Osteoblast (primary cell): ENCODE measurements at regions not wholly inside any gene's neighbourhood (a gene's known extent, or its start where the extent isn't known, plus 50 kb on each side); places are given as distances from the start of the nearest gene placed in this dataset.

Experiments used
- DNase-seq: peaks from one replicate; pipeline ENCODE4 v3.0.0; 2011; ENCODE audit warnings: low spot score, mixed read lengths; ENCODE audit not compliant: insufficient read length; ENCODE audit errors: missing footprints
- H2AFZ ChIP-seq: 2 replicates; pipeline ENCODE4 v1.6.0; 2011; ENCODE audit warnings: mild to moderate bottlenecking, low read length
- H3K27ac ChIP-seq: 2 replicates; pipeline ENCODE4 v1.5.1; 2011; ENCODE audit warnings: mild to moderate bottlenecking, low read depth, low read length, moderate library complexity
- H3K27me3 ChIP-seq: 2 replicates; pipeline ENCODE4 v1.6.0; 2012; ENCODE audit warnings: mild to moderate bottlenecking, control low read depth, inconsistent platforms, low read length, moderate library complexity; ENCODE audit not compliant: insufficient read depth
- H3K36me3 ChIP-seq: 2 replicates; pipeline ENCODE4 v1.5.1; 2011; ENCODE audit warnings: mild to moderate bottlenecking, low read length, control low read depth, moderate library complexity; ENCODE audit not compliant: insufficient read depth
- H3K4me1 ChIP-seq: 2 replicates; pipeline ENCODE4 v1.5.1; 2011; ENCODE audit warnings: mild to moderate bottlenecking, low read length, control low read depth, moderate library complexity; ENCODE audit not compliant: insufficient read depth
- H3K4me2 ChIP-seq: 2 replicates; pipeline ENCODE4 v1.6.0; 2011; ENCODE audit warnings: mild to moderate bottlenecking, low read length; ENCODE audit not compliant: insufficient read depth
- H3K4me3 ChIP-seq: fragments of 200-600 bp; sonication (generic); 3 replicates; pipeline ENCODE4 v1.5.1; 2012; ENCODE audit warnings: mild to moderate bottlenecking, low read length, inconsistent platforms; ENCODE audit not compliant: insufficient read depth
- H3K79me2 ChIP-seq: 2 replicates; pipeline ENCODE4 v1.6.0; 2012; ENCODE audit warnings: mild to moderate bottlenecking, low read length, control low read depth, inconsistent platforms; ENCODE audit not compliant: insufficient read depth
- H3K9me3 ChIP-seq: 2 replicates; pipeline ENCODE4 v1.5.1; 2011; ENCODE audit warnings: low read depth, low read length, control low read depth
- H4K20me1 ChIP-seq: 2 replicates; pipeline ENCODE4 v1.6.0; 2012; ENCODE audit warnings: mild to moderate bottlenecking, low read length, control low read depth; ENCODE audit not compliant: insufficient read depth
- TF ChIP-seq, protein P1 (sequence below): IDR thresholded peaks from 2 replicates; pipeline ENCODE4 v1.5.1; 2011; ENCODE audit warnings: mild to moderate bottlenecking, low read depth, low read length, moderate library complexity; ENCODE audit errors: extremely low read depth

DNA sequence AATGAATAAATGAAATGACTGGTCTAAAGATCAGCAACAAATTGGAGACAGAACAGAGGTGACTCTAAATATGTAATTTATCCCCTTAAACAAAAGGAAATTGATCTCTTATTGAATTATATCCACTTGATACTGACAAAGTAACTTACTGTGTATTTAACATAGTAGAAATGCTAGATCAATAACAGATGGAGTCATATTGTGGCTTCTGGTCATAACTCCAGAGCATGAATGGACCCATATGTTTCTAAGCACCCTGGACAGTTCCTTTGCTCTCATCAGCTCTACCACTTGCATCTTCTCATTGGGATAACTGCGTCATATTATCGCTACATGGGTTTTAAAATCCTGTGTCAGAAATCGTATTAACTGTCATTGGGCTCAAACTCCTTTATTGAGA, 222.3 kb downstream of the ETS1 start:
- Histone ChIP-seq H3K4me2 (no peak overlapping the region), H3K27me3 (no peaks in the 10 kb centered on the region), H3K4me1 (peaks cover 18% of the 10 kb centered on the region), H3K27ac (no peak overlapping the region), H3K9me3 (no peaks in the 10 kb centered on the region), H2AFZ (no peak overlapping the region), H4K20me1 (no peaks in the 10 kb centered on the region), H3K79me2 (no peaks in the 10 kb centered on the region), H3K36me3 (no peaks in the 10 kb centered on the region), H3K4me3 (no peak overlapping the region)
- peak; percentile 25 for DNase-seq
- TF ChIP-seq, protein P1, sequence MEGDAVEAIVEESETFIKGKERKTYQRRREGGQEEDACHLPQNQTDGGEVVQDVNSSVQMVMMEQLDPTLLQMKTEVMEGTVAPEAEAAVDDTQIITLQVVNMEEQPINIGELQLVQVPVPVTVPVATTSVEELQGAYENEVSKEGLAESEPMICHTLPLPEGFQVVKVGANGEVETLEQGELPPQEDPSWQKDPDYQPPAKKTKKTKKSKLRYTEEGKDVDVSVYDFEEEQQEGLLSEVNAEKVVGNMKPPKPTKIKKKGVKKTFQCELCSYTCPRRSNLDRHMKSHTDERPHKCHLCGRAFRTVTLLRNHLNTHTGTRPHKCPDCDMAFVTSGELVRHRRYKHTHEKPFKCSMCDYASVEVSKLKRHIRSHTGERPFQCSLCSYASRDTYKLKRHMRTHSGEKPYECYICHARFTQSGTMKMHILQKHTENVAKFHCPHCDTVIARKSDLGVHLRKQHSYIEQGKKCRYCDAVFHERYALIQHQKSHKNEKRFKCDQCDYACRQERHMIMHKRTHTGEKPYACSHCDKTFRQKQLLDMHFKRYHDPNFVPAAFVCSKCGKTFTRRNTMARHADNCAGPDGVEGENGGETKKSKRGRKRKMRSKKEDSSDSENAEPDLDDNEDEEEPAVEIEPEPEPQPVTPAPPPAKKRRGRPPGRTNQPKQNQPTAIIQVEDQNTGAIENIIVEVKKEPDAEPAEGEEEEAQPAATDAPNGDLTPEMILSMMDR, result no peak

DNA sequence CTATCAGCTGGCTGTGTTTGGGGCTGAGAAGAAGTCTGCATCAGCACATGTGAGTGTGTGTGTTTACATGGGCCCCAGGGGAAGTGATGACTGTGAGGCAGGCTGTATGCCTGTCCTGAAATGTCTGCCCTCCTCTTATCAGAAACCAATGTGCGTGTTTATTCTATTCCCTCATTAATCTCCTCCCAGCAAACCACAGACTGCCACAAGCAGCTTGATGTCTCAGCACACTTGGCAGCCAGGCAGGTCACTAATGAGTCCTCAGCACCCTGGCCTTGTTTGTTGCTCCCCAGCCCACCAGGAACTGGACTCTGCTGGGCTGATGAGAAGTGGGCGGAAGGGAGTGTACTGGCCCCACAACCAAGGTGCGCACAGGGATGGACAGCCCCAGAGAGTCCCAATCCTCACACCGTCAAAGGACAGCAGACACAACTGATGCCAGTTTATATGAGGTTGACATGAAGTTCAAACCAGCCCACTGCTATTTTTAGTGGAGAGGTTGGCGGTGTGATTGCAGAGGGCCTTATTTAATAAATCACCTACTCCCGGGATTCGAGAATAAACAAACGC, 225.8 kb downstream of the ETS1 start:
- Histone ChIP-seq H3K79me2 (no peaks in the 10 kb centered on the region), H3K4me3 (no peak overlapping the region), H3K4me2 (no peak overlapping the region), H4K20me1 (no peaks in the 10 kb centered on the region), H3K9me3 (no peaks in the 10 kb centered on the region), H2AFZ (no peak overlapping the region), H3K27me3 (no peaks in the 10 kb centered on the region), H3K27ac (no peak overlapping the region), H3K36me3 (no peaks in the 10 kb centered on the region), H3K4me1 (peaks cover 30% of the 10 kb centered on the region)
- TF ChIP-seq, protein P1, result no peak
- DNase-seq, result peak; percentile 11

DNA sequence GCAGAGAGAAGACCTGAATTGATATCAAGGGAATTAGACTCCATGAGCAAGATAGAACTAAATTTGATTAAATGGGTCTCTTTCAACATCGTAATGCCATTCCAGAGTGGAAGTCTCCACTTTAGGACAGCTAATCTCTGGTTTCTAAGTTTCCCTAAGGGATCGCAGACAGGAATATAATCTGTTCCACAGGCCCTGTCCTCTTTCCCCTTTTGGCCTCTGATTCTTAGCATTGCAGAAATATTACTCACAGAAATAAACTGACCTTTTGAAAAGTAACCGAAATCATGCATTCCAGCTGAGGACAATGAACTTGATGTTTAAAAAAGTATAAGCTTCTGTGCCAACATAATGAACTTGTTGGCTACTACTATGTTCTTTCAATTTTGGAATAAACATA, 227.8 kb downstream of the ETS1 start:
- H3K4me2 ChIP-seq, result peak overlapping the region; percentile 6
- no peaks in the 10 kb centered on the region for H3K9me3 ChIP-seq
- peak; percentile 64 for DNase-seq
- no peak overlapping the region for H3K4me3 ChIP-seq
- no peak overlapping the region for H2AFZ ChIP-seq
- H3K4me1 ChIP-seq, result peaks cover 30% of the 10 kb centered on the region
- H3K36me3 ChIP-seq, result no peaks in the 10 kb centered on the region
- TF ChIP-seq, protein P1, result no peak
- no peaks in the 10 kb centered on the region for H3K79me2 ChIP-seq
- H3K27ac ChIP-seq, result no peak overlapping the region
- H4K20me1 ChIP-seq, result no peaks in the 10 kb centered on the region
- no peaks in the 10 kb centered on the region for H3K27me3 ChIP-seq

DNA sequence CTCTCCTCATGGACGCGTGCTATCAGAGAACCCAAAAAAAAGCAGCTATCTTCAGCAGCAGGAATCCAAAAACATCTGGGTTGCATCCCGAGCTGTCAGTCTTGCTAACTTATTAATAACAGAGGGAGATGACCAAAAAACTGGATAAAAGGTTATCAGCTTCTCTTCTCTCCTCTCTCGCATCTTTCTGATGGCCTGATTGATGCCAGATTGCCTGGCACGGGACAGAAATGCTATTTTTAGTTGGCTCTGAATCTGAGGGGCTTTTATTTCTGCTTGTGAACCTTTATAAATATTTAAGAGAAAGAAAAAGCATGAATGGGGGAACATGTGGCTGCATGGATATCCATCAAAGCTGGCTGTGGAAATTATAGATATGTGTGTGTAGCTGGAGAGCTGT, 230.3 kb downstream of the ETS1 start:
- Histone ChIP-seq H2AFZ (no peak overlapping the region), H3K9me3 (no peaks in the 10 kb centered on the region), H3K79me2 (no peaks in the 10 kb centered on the region), H3K27me3 (peaks cover 13% of the 10 kb centered on the region), H3K4me1 (peaks cover 30% of the 10 kb centered on the region), H3K27ac (no peak overlapping the region), H3K4me2 (no peak overlapping the region), H3K36me3 (no peaks in the 10 kb centered on the region), H4K20me1 (no peaks in the 10 kb centered on the region), H3K4me3 (no peak overlapping the region)
- no peak for DNase-seq
- TF ChIP-seq, protein P1, result no peak
